Ascending aorta (tissue), 2 donors: ENCODE measurements at regions not wholly inside any gene's neighbourhood (a gene's known extent, or its start where the extent isn't known, plus 50 kb on each side); places are given as distances from the start of the nearest gene placed in this dataset.

Experiments
- DNase-seq, 2 donors: peaks; one replicate each; pipeline ENCODE4 v3.0.0-alpha.2; 2019; ENCODE audit warnings: low spot score in 2 of 2
- H3K27ac ChIP-seq, 2 donors: fragments of 200-600 bp; sonication (generic); one replicate each; pipeline ENCODE4 v1.5.1; 2016 to 2017; ENCODE audit warnings: mild to moderate bottlenecking in 1 of 2
- H3K27me3 ChIP-seq: fragments of 200-600 bp; sonication (generic); one replicate; pipeline ENCODE4 v1.5.1; 2017
- H3K36me3 ChIP-seq, 2 donors: fragments of 200-600 bp; sonication (generic); one replicate each; pipeline ENCODE4 v1.5.1; 2016
- H3K4me1 ChIP-seq, 2 donors: fragments of 200-600 bp; sonication (generic); one replicate each; pipeline ENCODE4 v1.5.1; 2016 to 2017; ENCODE audit warnings: mild to moderate bottlenecking in 1 of 2
- H3K4me3 ChIP-seq, 2 donors: fragments of 200-600 bp; sonication (generic); one replicate each; pipeline ENCODE4 v1.5.1; 2016 to 2017; ENCODE audit warnings: mild to moderate bottlenecking in 1 of 2
- H3K9me3 ChIP-seq, 2 donors: fragments of 200-600 bp; sonication (generic); one replicate each; pipeline ENCODE4 v1.5.1; 2016
- CTCF ChIP-seq, 3 experiments: fragments of 200-600 bp in 2 of 3; fragments of 450-650 bp in 1 of 3; sonication (generic) in 2 of 3; IDR thresholded peaks; one replicate each; pipeline ENCODE4 v1.5.1; 2016 to 2019; ENCODE audit warnings: antibody characterized with exemption in 3 of 3, mild to moderate bottlenecking in 1 of 3, moderate library complexity in 1 of 3
- intact Hi-C: fragments of 100-400 bp; cut with DNase I; formaldehyde crosslinking; loops from one replicate; pipeline ENCODE4 v1.15.1; 2023

GRCh38 chr22:48660790-48661740 is 1166.6 kb downstream of the BRD1 start:
- no peaks in the 10 kb centered on the region for H3K36me3 ChIP-seq
- H3K27ac ChIP-seq = no peak overlapping the region
- H3K27me3 ChIP-seq = no peaks in the 10 kb centered on the region
- TF ChIP-seq CTCF (IDR thresholded peaks at IDR 0.05) = no peak
- no peaks in the 10 kb centered on the region for H3K4me1 ChIP-seq
- no peaks in the 10 kb centered on the region for H3K9me3 ChIP-seq
- intact Hi-C loops = no loop called here
- DNase-seq = no peak
- H3K4me3 ChIP-seq = no peak overlapping the region

GRCh38 chr22:48660104-48660789 is 1167.4 kb downstream of the BRD1 start:
- DNase-seq = no peak
- H3K36me3 ChIP-seq = no peaks in the 10 kb centered on the region
- H3K27ac ChIP-seq = no peak overlapping the region
- H3K4me1 ChIP-seq = no peaks in the 10 kb centered on the region
- intact Hi-C loops = no loop called here
- H3K27me3 ChIP-seq = no peaks in the 10 kb centered on the region
- no peaks in the 10 kb centered on the region for H3K9me3 ChIP-seq
- TF ChIP-seq CTCF (IDR thresholded peaks at IDR 0.05) = no peak
- no peak overlapping the region for H3K4me3 ChIP-seq

GRCh38 chr22:48659404-48659996 is 1168.2 kb downstream of the BRD1 start:
- Histone ChIP-seq H3K36me3 (no peaks in the 10 kb centered on the region), H3K4me3 (no peak overlapping the region), H3K9me3 (no peaks in the 10 kb centered on the region), H3K27ac (no peak overlapping the region), H3K27me3 (no peaks in the 10 kb centered on the region), H3K4me1 (no peaks in the 10 kb centered on the region)
- no peak for DNase-seq
- TF ChIP-seq CTCF (IDR thresholded peaks at IDR 0.05) = no peak
- intact Hi-C loops = no loop called here

- H3K27me3 ChIP-seq = no peaks in the 10 kb centered on the region
- DNase-seq = no peak
- no peak overlapping the region for H3K27ac ChIP-seq
- no peak overlapping the region for H3K4me3 ChIP-seq
- no peaks in the 10 kb centered on the region for H3K4me1 ChIP-seq
- no peak for TF ChIP-seq CTCF (IDR thresholded peaks at IDR 0.05)
- intact Hi-C loops = no loop called here
- no peaks in the 10 kb centered on the region for H3K9me3 ChIP-seq
- no peaks in the 10 kb centered on the region for H3K36me3 ChIP-seq
Observed at GRCh38 chr22:48658871-48659270, 1168.8 kb downstream of the BRD1 start.

GRCh38 chr22:48658246-48658645 is 1169.4 kb downstream of the BRD1 start:
- no peaks in the 10 kb centered on the region for H3K36me3 ChIP-seq
- H3K4me1 ChIP-seq = no peaks in the 10 kb centered on the region
- H3K9me3 ChIP-seq = no peaks in the 10 kb centered on the region
- DNase-seq = no peak
- H3K27ac ChIP-seq = no peak overlapping the region
- H3K27me3 ChIP-seq = no peaks in the 10 kb centered on the region
- no peak overlapping the region for H3K4me3 ChIP-seq
- TF ChIP-seq CTCF (IDR thresholded peaks at IDR 0.05) = no peak
- intact Hi-C loops = no loop called here
